IPS-18a (cell line): ENCODE measurements at regions not wholly inside any gene's neighbourhood (a gene's known extent, or its start where the extent isn't known, plus 50 kb on each side); places are given as distances from the start of the nearest gene placed in this dataset.

Source experiments
- H3K27ac ChIP-seq: one replicate; pipeline ENCODE4 v1.5.1; 2013; ENCODE audit warnings: low read length
- H3K27me3 ChIP-seq: one replicate; pipeline ENCODE4 v1.6.1; 2013; ENCODE audit warnings: mild to moderate bottlenecking, low read length; ENCODE audit not compliant: control insufficient read depth, insufficient read depth
- H3K36me3 ChIP-seq: one replicate; pipeline ENCODE4 v1.6.1; 2013; ENCODE audit warnings: low read depth, low read length; ENCODE audit not compliant: control insufficient read depth
- H3K4me1 ChIP-seq: one replicate; pipeline ENCODE4 v1.6.1; 2013; ENCODE audit warnings: low read depth, low read length; ENCODE audit not compliant: control insufficient read depth
- H3K4me3 ChIP-seq: one replicate; pipeline ENCODE4 v1.5.1; 2013; ENCODE audit warnings: low read length
- H3K9ac ChIP-seq: one replicate; pipeline ENCODE4 v1.6.1; 2013; ENCODE audit warnings: mild to moderate bottlenecking, low read length, moderate library complexity
- H3K9me3 ChIP-seq: one replicate; pipeline ENCODE4 v1.6.1; 2013; ENCODE audit warnings: low read depth, low read length; ENCODE audit not compliant: control insufficient read depth

DNA sequence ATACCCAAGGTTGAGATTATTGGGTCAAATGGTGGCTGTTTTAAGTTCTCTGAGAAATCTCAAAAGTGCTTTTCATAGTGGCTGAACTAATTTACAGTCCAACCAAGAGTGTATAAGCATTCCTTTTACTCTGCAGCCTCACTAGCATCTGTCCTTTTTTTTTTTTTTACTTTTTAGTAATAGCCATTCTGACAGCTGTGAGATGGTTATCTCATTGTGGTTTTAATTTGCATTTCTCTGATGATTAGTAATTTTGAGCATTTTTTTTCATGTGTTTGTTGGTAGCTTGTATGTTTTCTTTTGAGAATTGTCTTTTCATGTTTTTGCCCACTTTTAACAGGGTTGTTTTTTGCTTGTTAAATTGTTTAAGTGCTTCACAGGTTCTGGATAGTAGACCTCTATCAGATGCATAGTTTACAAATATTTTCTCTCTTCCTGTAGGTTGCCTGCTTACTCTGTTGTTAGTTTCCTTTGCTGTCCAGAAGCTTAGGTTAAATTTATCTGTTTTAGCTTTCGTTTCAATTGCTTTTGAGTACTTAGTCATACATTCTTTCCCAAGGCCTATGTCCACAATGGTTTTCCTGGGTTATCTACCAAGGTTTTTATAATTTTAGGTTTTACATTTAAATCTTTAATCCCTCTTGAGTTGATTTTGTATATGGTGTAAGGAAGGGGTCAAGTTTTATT lies 881.3 kb upstream of the SEL1L start:
- no peaks in the 10 kb centered on the region for H3K27me3 ChIP-seq
- H3K36me3 ChIP-seq, result no peaks in the 10 kb centered on the region
- H3K9ac ChIP-seq, result no peak overlapping the region
- no peak overlapping the region for H3K27ac ChIP-seq
- no peak overlapping the region for H3K4me3 ChIP-seq
- H3K4me1 ChIP-seq, result no peaks in the 10 kb centered on the region
- H3K9me3 ChIP-seq, result no peaks in the 10 kb centered on the region

DNA sequence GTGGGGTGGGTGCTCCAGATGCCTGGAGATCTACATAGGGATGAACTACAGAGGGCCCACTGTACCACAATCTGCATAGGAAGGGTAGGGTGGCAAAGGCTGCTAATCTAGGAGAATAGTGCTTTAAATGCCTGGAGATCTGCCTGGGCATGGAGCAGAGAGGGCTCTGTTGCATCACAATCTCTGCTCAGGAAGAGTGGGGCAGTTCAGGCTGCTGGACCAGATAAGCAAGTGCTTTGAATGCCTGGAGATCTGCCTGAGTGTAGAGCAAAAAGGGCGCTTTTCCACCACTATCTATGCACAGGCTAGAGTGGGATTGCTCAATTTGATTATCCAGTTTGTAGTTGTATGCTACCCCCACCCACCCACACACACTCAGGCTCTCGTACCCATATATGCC lies 886.3 kb upstream of the SEL1L start:
- Histone ChIP-seq H3K27me3 (no peaks in the 10 kb centered on the region), H3K4me1 (no peaks in the 10 kb centered on the region), H3K9ac (no peak overlapping the region), H3K36me3 (no peaks in the 10 kb centered on the region), H3K4me3 (no peak overlapping the region), H3K27ac (no peak overlapping the region), H3K9me3 (no peaks in the 10 kb centered on the region)

GRCh38 chr14:82420871-82421270 lies 887.2 kb upstream of the SEL1L start:
- H3K4me3 ChIP-seq, result no peak overlapping the region
- H3K4me1 ChIP-seq, result no peaks in the 10 kb centered on the region
- no peaks in the 10 kb centered on the region for H3K36me3 ChIP-seq
- no peak overlapping the region for H3K27ac ChIP-seq
- H3K9me3 ChIP-seq, result no peaks in the 10 kb centered on the region
- H3K27me3 ChIP-seq, result no peaks in the 10 kb centered on the region
- H3K9ac ChIP-seq, result no peak overlapping the region

- H3K4me3 ChIP-seq, result no peak overlapping the region
- H3K27me3 ChIP-seq, result no peaks in the 10 kb centered on the region
- no peaks in the 10 kb centered on the region for H3K4me1 ChIP-seq
- H3K9me3 ChIP-seq, result no peaks in the 10 kb centered on the region
- no peaks in the 10 kb centered on the region for H3K36me3 ChIP-seq
- no peak overlapping the region for H3K27ac ChIP-seq
- H3K9ac ChIP-seq, result no peak overlapping the region
Measured at GRCh38 chr14:82421286-82421685, 887.6 kb upstream of the SEL1L start.

DNA sequence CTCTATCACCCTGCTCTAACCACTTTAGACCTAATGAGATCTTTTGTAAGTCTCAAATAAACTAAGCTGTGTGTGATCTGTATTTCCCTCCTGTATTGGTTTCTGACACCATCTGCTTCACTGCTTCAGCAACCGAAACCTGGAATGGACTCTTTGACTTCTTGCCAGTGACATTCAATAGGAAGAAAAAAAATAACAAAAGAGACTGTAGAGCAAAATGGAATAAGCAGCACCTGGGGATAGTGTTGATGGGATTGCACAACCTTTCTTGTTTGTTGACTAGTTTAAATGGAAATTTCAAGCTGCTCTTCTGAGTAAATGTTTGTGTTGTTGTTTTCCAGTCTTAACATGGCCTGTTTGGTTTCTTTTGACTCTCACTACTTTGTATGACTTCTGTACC lies 888.6 kb upstream of the SEL1L start:
- H3K36me3 ChIP-seq, result no peaks in the 10 kb centered on the region
- H3K9ac ChIP-seq, result no peak overlapping the region
- H3K4me1 ChIP-seq, result no peaks in the 10 kb centered on the region
- no peaks in the 10 kb centered on the region for H3K9me3 ChIP-seq
- H3K27ac ChIP-seq, result no peak overlapping the region
- H3K4me3 ChIP-seq, result no peak overlapping the region
- H3K27me3 ChIP-seq, result no peaks in the 10 kb centered on the region

- H3K4me3 ChIP-seq, result no peak overlapping the region
- no peaks in the 10 kb centered on the region for H3K27me3 ChIP-seq
- H3K27ac ChIP-seq, result no peak overlapping the region
- no peaks in the 10 kb centered on the region for H3K9me3 ChIP-seq
- no peaks in the 10 kb centered on the region for H3K4me1 ChIP-seq
- no peak overlapping the region for H3K9ac ChIP-seq
- no peaks in the 10 kb centered on the region for H3K36me3 ChIP-seq
Measured at GRCh38 chr14:82425261-82425660, 891.6 kb upstream of the SEL1L start.

GRCh38 chr14:82431031-82431430 lies 897.4 kb upstream of the SEL1L start:
- Histone ChIP-seq H3K36me3 (no peaks in the 10 kb centered on the region), H3K27ac (no peak overlapping the region), H3K9me3 (no peaks in the 10 kb centered on the region), H3K4me3 (no peak overlapping the region), H3K27me3 (no peaks in the 10 kb centered on the region), H3K4me1 (peaks cover 11% of the 10 kb centered on the region), H3K9ac (no peak overlapping the region)

GRCh38 chr14:82432301-82433105 lies 898.9 kb upstream of the SEL1L start:
- no peak overlapping the region for H3K27ac ChIP-seq
- no peaks in the 10 kb centered on the region for H3K9me3 ChIP-seq
- H3K9ac ChIP-seq, result no peak overlapping the region
- no peak overlapping the region for H3K4me3 ChIP-seq
- no peaks in the 10 kb centered on the region for H3K36me3 ChIP-seq
- H3K4me1 ChIP-seq, result peaks cover 11% of the 10 kb centered on the region
- no peaks in the 10 kb centered on the region for H3K27me3 ChIP-seq

DNA sequence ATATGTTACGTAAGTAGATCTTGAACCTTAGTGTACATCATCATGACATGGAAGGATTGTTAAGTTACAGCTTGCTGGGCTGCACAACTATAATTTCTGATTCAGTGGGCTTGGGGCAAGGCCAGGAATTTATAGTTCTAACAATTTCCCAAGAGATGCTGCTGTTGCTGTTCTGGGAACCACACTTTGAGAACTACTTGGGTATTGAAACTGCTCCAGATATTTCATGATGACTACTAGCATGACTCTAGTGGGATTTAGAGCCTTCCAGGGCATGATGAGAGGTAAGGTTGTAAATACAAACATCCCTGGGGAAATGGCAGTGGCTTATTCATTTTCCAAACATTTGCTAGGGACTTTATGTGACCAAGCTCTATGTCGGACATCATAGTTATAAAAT lies 904.8 kb upstream of the SEL1L start:
- Histone ChIP-seq H3K4me1 (no peaks in the 10 kb centered on the region), H3K9me3 (no peaks in the 10 kb centered on the region), H3K4me3 (no peak overlapping the region), H3K9ac (no peak overlapping the region), H3K27ac (no peak overlapping the region), H3K27me3 (no peaks in the 10 kb centered on the region), H3K36me3 (no peaks in the 10 kb centered on the region)

GRCh38 chr14:82441270-82441669 lies 907.6 kb upstream of the SEL1L start:
- H3K4me1 ChIP-seq, result no peaks in the 10 kb centered on the region
- no peaks in the 10 kb centered on the region for H3K27me3 ChIP-seq
- H3K9me3 ChIP-seq, result no peaks in the 10 kb centered on the region
- no peak overlapping the region for H3K9ac ChIP-seq
- H3K36me3 ChIP-seq, result no peaks in the 10 kb centered on the region
- H3K4me3 ChIP-seq, result no peak overlapping the region
- no peak overlapping the region for H3K27ac ChIP-seq

DNA sequence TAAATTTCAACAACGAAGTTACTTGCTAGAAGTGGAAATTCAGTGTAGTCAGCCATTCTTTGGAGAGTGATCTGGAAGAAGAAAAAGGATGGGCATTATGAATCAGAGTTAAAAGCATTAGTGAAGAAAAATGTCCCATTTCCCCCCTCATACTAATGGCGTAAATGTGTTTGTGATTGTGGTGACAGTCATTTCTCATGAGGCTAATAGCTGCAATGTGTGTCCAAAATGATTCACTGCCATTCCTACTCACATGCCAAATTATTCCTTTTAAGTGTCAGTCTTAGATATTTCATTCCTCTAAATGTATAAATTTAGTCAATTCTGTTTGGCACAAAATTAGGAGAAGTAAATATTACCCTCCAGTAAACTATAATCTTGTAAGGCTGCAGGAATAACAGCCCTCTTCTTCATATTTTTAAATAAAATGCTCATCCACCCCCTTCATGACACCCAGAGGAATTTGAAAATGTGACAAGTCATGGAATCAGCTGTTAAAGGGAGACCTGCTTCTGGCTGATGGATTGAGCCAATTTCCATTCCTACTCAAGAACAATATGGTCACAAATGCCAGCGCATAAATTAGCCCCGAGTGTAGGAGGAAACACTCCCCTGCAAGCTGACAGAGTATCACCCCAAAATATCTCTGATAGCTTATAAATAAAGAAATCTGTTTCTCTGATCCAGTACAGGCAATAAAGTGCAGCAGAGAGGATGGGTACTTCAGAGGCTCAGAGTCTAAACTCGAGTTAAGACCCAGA lies 912.3 kb upstream of the SEL1L start:
- Histone ChIP-seq H3K27me3 (no peaks in the 10 kb centered on the region), H3K4me1 (no peaks in the 10 kb centered on the region), H3K27ac (no peak overlapping the region), H3K4me3 (no peak overlapping the region), H3K9me3 (no peaks in the 10 kb centered on the region), H3K36me3 (no peaks in the 10 kb centered on the region), H3K9ac (no peak overlapping the region)
